GM04503 (cell line): ENCODE measurements at regions not wholly inside any gene's neighbourhood (a gene's known extent, or its start where the extent isn't known, plus 50 kb on each side); places are given as distances from the start of the nearest gene placed in this dataset.

ENCODE experiments used
- DNase-seq: peaks from one replicate; pipeline ENCODE4 v3.0.0-alpha.2; 2012; ENCODE audit warnings: low read depth

GRCh38 chr3:107325446-107325845, 51.8 kb upstream of the CCDC54 start:
- DNase-seq = no peak
